Smooth muscle cell (in vitro differentiated cells): ENCODE measurements at regions not wholly inside any gene's neighbourhood (a gene's known extent, or its start where the extent isn't known, plus 50 kb on each side); places are given as distances from the start of the nearest gene placed in this dataset.

Source experiments
- DNase-seq: peaks from one replicate; lab custom pipeline; 2025; ENCODE audit not compliant: unreplicated experiment; lab: John Stamatoyannopoulos, UW
- H2AFZ ChIP-seq: fragments of 200-600 bp; sonication (generic); 2 replicates; pipeline ENCODE4 v1.6.0; 2016; ENCODE audit warnings: antibody characterized with exemption, low read depth, mild to moderate bottlenecking
- H3F3A ChIP-seq: fragments of 200-600 bp; sonication (generic); 2 replicates; pipeline ENCODE4 v1.6.0; 2017; ENCODE audit warnings: antibody characterized with exemption, low read depth
- H3K27ac ChIP-seq: fragments of 200-600 bp; sonication (generic); 2 replicates; pipeline ENCODE4 v1.5.1; 2016; ENCODE audit warnings: low read depth, mild to moderate bottlenecking
- H3K27me3 ChIP-seq: fragments of 200-600 bp; sonication (generic); 2 replicates; pipeline ENCODE4 v1.6.1; 2016; ENCODE audit warnings: low read depth, mild to moderate bottlenecking
- H3K36me3 ChIP-seq: fragments of 200-600 bp; sonication (generic); 2 replicates; pipeline ENCODE4 v1.5.1; 2016; ENCODE audit warnings: low read depth
- H3K4me1 ChIP-seq: fragments of 200-600 bp; sonication (generic); 2 replicates; pipeline ENCODE4 v1.5.1; 2016; ENCODE audit warnings: low read depth
- H3K4me2 ChIP-seq: fragments of 200-600 bp; sonication (generic); 2 replicates; pipeline ENCODE4 v1.6.0; 2016; ENCODE audit warnings: mild to moderate bottlenecking
- H3K4me3 ChIP-seq: fragments of 200-600 bp; sonication (generic); 2 replicates; pipeline ENCODE4 v1.5.1; 2016; ENCODE audit warnings: mild to moderate bottlenecking
- H3K79me2 ChIP-seq: fragments of 200-600 bp; sonication (generic); 2 replicates; pipeline ENCODE4 v1.6.0; 2016; ENCODE audit warnings: low read depth, mild to moderate bottlenecking
- H3K9ac ChIP-seq: fragments of 200-600 bp; sonication (generic); 2 replicates; pipeline ENCODE4 v1.6.0; 2016; ENCODE audit warnings: low read depth
- H3K9me3 ChIP-seq: fragments of 200-600 bp; sonication (generic); replicated peaks from 2 replicates; pipeline ENCODE4 v1.5.1; 2016; ENCODE audit warnings: low read depth
- H4K20me1 ChIP-seq: fragments of 200-600 bp; sonication (generic); 2 replicates; pipeline ENCODE4 v1.6.0; 2016; ENCODE audit warnings: low read depth
- CTCF ChIP-seq: fragments of 200-600 bp; sonication (generic); IDR thresholded peaks from 2 replicates; pipeline ENCODE4 v1.5.1; 2017; ENCODE audit warnings: borderline replicate concordance, mild to moderate bottlenecking, antibody characterized with exemption; ENCODE audit not compliant: insufficient read depth, poor library complexity, severe bottlenecking
- WGBS: methylation state at CpG from one replicate; pipeline ENCODE4 v1.1.7; 2016; ENCODE audit warnings: low lambda C conversion rate; 5-methylcytosine and 5-hydroxymethylcytosine counted together

GRCh38 chr3:43185274-43185982, 79.5 kb upstream of the POMGNT2 start:
- H3K9me3 ChIP-seq = no peaks in the 10 kb centered on the region
- H3K27me3 ChIP-seq = peaks cover 24% of the 10 kb centered on the region
- 64% methylated on average over 5 of the region's 5 CpGs for WGBS
- no peak overlapping the region for H2AFZ ChIP-seq
- no peaks in the 10 kb centered on the region for H3K79me2 ChIP-seq
- no peak overlapping the region for H3K4me3 ChIP-seq
- no peaks in the 10 kb centered on the region for H3F3A ChIP-seq
- H3K9ac ChIP-seq = no peak overlapping the region
- H3K4me1 ChIP-seq = no peaks in the 10 kb centered on the region
- no peak overlapping the region for H3K27ac ChIP-seq
- DNase-seq = no peak
- no peak overlapping the region for H3K4me2 ChIP-seq
- H3K36me3 ChIP-seq = no peaks in the 10 kb centered on the region
- H4K20me1 ChIP-seq = no peaks in the 10 kb centered on the region
- no peak for TF ChIP-seq CTCF

DNA sequence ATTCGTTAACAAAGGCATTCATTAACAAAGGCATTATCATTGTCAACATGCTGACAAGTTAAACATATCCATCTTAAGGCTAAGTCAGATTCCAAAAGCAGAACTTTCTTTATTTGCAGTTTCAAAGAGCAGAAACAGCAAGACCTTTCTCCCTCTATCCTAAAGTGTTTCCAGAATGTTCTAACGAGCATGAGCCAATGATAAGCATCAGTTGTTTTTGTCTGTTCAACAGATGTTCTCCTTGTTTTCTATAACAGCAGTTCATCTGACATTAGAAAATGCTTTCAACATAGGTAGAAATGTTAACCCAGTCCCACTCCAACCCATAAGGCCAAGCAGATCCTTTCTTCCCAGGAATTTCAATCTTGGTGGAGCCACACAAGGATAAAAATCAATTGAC, 77.6 kb upstream of the POMGNT2 start:
- Histone ChIP-seq H3F3A (no peaks in the 10 kb centered on the region), H4K20me1 (no peaks in the 10 kb centered on the region), H2AFZ (no peak overlapping the region), H3K4me2 (no peak overlapping the region), H3K36me3 (no peaks in the 10 kb centered on the region), H3K9ac (no peak overlapping the region), H3K4me3 (no peak overlapping the region), H3K9me3 (no peaks in the 10 kb centered on the region), H3K4me1 (no peaks in the 10 kb centered on the region), H3K27ac (no peak overlapping the region), H3K79me2 (no peaks in the 10 kb centered on the region), H3K27me3 (peaks cover 11% of the 10 kb centered on the region)
- no peak for DNase-seq
- 41% methylated on average over 2 of the region's 2 CpGs for WGBS
- TF ChIP-seq CTCF = no peak

DNA sequence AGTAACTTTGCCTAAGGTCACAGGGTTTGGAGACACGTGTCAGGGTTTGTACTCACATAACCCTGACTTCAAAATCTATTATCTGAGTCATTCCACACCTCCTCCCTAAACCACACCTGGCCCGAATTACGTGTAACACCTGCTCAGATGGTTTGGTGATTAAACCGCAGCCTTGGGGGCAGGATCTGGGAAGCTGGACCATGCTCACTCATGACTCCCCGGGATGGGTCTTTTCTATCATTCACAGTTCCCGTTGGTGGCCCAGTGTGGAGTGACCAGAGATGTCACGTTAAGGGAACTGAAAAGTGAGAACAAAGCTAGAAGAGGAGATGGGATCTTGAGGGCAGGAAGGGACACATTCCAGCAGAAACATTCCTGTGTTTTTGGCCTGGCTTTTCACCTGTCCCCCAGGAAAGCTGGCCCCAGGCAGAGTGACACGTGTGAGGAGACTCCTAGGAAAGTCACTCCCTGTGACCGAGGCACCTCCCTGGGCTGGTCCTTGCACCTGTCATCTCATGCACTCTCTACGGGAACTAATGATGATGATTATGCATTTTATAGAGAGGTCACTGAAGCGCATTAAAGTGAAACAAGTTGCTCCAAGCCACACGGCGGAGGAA, 75.4 kb upstream of the POMGNT2 start:
- TF ChIP-seq CTCF = no peak
- no peak overlapping the region for H3K4me3 ChIP-seq
- no peak overlapping the region for H2AFZ ChIP-seq
- WGBS = 76% methylated on average over 13 of the region's 13 CpGs
- no peaks in the 10 kb centered on the region for H3K79me2 ChIP-seq
- H3K9me3 ChIP-seq = no peaks in the 10 kb centered on the region
- no peaks in the 10 kb centered on the region for H3F3A ChIP-seq
- no peak for DNase-seq
- no peaks in the 10 kb centered on the region for H3K36me3 ChIP-seq
- no peak overlapping the region for H3K27ac ChIP-seq
- no peak overlapping the region for H3K4me2 ChIP-seq
- no peak overlapping the region for H3K9ac ChIP-seq
- no peaks in the 10 kb centered on the region for H3K27me3 ChIP-seq
- no peaks in the 10 kb centered on the region for H3K4me1 ChIP-seq
- no peaks in the 10 kb centered on the region for H4K20me1 ChIP-seq

DNA sequence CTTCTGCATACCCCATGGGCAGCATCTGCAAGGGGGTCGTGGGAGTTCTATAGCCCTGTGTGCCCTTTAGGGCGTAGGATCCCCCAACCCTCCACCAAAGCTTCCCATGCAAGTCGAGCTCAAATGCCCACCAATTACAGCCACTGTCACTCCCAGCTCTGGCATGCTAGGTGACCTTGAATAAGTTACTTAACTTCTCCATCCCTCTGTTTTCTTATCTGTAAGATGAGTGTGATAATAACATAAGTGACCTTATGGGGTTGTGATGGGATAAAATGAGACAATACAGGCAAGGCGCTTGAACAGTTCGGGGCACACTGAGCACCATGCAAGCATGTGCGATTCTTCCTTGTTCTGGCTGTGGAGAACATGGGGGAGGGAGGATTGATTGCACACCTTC, 74.8 kb upstream of the POMGNT2 start:
- Histone ChIP-seq H3K4me2 (peak overlapping the region; percentile 6), H3K27me3 (no peaks in the 10 kb centered on the region), H3K4me1 (no peaks in the 10 kb centered on the region), H3K27ac (no peak overlapping the region), H3K79me2 (no peaks in the 10 kb centered on the region), H4K20me1 (no peaks in the 10 kb centered on the region), H3K36me3 (no peaks in the 10 kb centered on the region), H3K9me3 (no peaks in the 10 kb centered on the region), H3K4me3 (no peak overlapping the region), H3K9ac (no peak overlapping the region), H3F3A (no peaks in the 10 kb centered on the region), H2AFZ (no peak overlapping the region)
- 87% methylated on average over 6 of the region's 6 CpGs for WGBS
- no peak for DNase-seq
- TF ChIP-seq CTCF = no peak
